Gastroesophageal sphincter (tissue), 4 donors: ENCODE measurements at regions not wholly inside any gene's neighbourhood (a gene's known extent, or its start where the extent isn't known, plus 50 kb on each side); places are given as distances from the start of the nearest gene placed in this dataset.
"Not testable (repeated sequence)": the region's sequence is repeated elsewhere in the genome, so short reads cannot be mapped to it uniquely, and the experiment has no call there.

ENCODE experiments used
- ATAC-seq: fragments of 150-250 bp; one replicate; pipeline ENCODE4 v1.9.1; 2016; ENCODE audit warnings: mild to moderate bottlenecking, moderate library complexity
- H3K27ac ChIP-seq, 4 donors: fragments of 200-600 bp; sonication (generic) in 3 of 4; 1 replicate in 3 of 4; 2 replicates in 1 of 4; pipeline ENCODE4 v1.5.1; 2016 to 2019
- H3K27me3 ChIP-seq: fragments of 200-600 bp; sonication (generic); one replicate; pipeline ENCODE4 v1.5.1; 2019
- H3K36me3 ChIP-seq, 2 donors: fragments of 200-600 bp; sonication (generic); one replicate each; pipeline ENCODE4 v1.5.1; 2019; ENCODE audit warnings: control low read depth in 1 of 2
- H3K4me1 ChIP-seq, 3 donors: fragments of 200-600 bp; sonication (generic); 1 replicate in 2 of 3; 2 replicates in 1 of 3; pipeline ENCODE4 v1.5.1; 2016 to 2019; ENCODE audit warnings: control low read depth in 2 of 3
- H3K4me3 ChIP-seq, 2 donors: fragments of 200-600 bp; sonication (generic); one replicate each; pipeline ENCODE4 v1.5.1; 2019; ENCODE audit warnings: mild to moderate bottlenecking in 1 of 2, moderate library complexity in 1 of 2
- H3K9me3 ChIP-seq, 3 donors: fragments of 200-600 bp; sonication (generic); one replicate each; pipeline ENCODE4 v1.5.1; 2017 to 2019; ENCODE audit warnings: control low read depth in 2 of 3
- CTCF ChIP-seq, 4 experiments: fragments of 200-600 bp in 2 of 4; fragments of 450-650 bp in 2 of 4; sonication (generic) in 1 of 4; IDR thresholded peaks; one replicate each; pipeline ENCODE4 v1.5.1; 2017 to 2019; ENCODE audit warnings: antibody characterized with exemption in 4 of 4, mild to moderate bottlenecking in 2 of 4, moderate library complexity in 2 of 4
- EP300 ChIP-seq: sonication (generic); formaldehyde crosslinking; IDR thresholded peaks from one replicate; pipeline ENCODE4 v1.6.1; 2017; ENCODE audit warnings: antibody characterized with exemption, mild to moderate bottlenecking
- POLR2A ChIP-seq, 2 donors: fragments of 450-650 bp; IDR thresholded peaks; one replicate each; pipeline ENCODE4 v1.6.1; 2017; ENCODE audit warnings: antibody characterized with exemption in 2 of 2, mild to moderate bottlenecking in 2 of 2, moderate library complexity in 1 of 2
- POLR2AphosphoS5 ChIP-seq: sonication (generic); formaldehyde crosslinking; IDR thresholded peaks from one replicate; pipeline ENCODE4 v1.6.1; 2017; ENCODE audit warnings: antibody characterized with exemption
- whole genome bisulfite sequencing, 2 donors: methylation state at CpG; one replicate each; pipeline ENCODE4 v1.1.5; 2018; ENCODE audit warnings: low coverage in 1 of 2; 5-methylcytosine and 5-hydroxymethylcytosine counted together

GRCh38 chr4:77504407-77504806, 101.2 kb upstream of the CXCL13 start:
- H3K27me3 ChIP-seq = no peaks in the 10 kb centered on the region
- no peak for ATAC-seq
- TF ChIP-seq EP300 (no peak), POLR2A (IDR thresholded peaks at IDR 0.05) (no peak), POLR2AphosphoS5 (no peak), CTCF (IDR thresholded peaks at IDR 0.05) (no peak)

GRCh38 chr4:77505275-77505957, 100.2 kb upstream of the CXCL13 start:
- Histone ChIP-seq H3K27me3 (no peaks in the 10 kb centered on the region), H3K9me3 (no peaks in the 10 kb centered on the region), H3K4me1 (no peaks in the 10 kb centered on the region), H3K27ac (no peak overlapping the region), H3K36me3 (no peaks in the 10 kb centered on the region), H3K4me3 (no peak overlapping the region)
- 94 to 100% methylated on average over 1 to 4 of the region's 4 CpGs for WGBS, 2 donors
- no peak for ATAC-seq
- TF ChIP-seq CTCF (IDR thresholded peaks at IDR 0.05) (no peak), POLR2AphosphoS5 (no peak), POLR2A (IDR thresholded peaks at IDR 0.05) (no peak), EP300 (no peak)

More at GRCh38 chr4:77504407-77504806, 101.2 kb upstream of the CXCL13 start:
- H3K36me3 ChIP-seq = no peaks in the 10 kb centered on the region
- no peaks in the 10 kb centered on the region for H3K9me3 ChIP-seq
- WGBS, 2 donors = 62 to 66% methylated on average over 2 of the region's 2 CpGs
- no peak overlapping the region for H3K4me3 ChIP-seq
- H3K27ac ChIP-seq = no peak overlapping the region
- H3K4me1 ChIP-seq = no peaks in the 10 kb centered on the region

- TF ChIP-seq POLR2A (IDR thresholded peaks at IDR 0.05) (no peak), POLR2AphosphoS5 (no peak), EP300 (no peak), CTCF (IDR thresholded peaks at IDR 0.05) (no peak)
- H3K27me3 ChIP-seq = no peaks in the 10 kb centered on the region
- no peak overlapping the region for H3K27ac ChIP-seq
- H3K4me1 ChIP-seq = no peaks in the 10 kb centered on the region
- no peak for ATAC-seq
- 80% methylated on average over 1 of the region's 2 CpGs; no CpG with 5 or more reads in 1 of the 2 donors for WGBS, 2 donors
- H3K9me3 ChIP-seq = no peaks in the 10 kb centered on the region
- H3K4me3 ChIP-seq = no peak overlapping the region
- H3K36me3 ChIP-seq = no peaks in the 10 kb centered on the region
These were observed 99.7 kb upstream of the CXCL13 start for GRCh38 chr4:77505958-77506319.

- Histone ChIP-seq H3K4me3 (no peak overlapping the region), H3K27ac (no peak overlapping the region), H3K36me3 (no peaks in the 10 kb centered on the region), H3K27me3 (no peaks in the 10 kb centered on the region), H3K4me1 (no peaks in the 10 kb centered on the region), H3K9me3 (no peaks in the 10 kb centered on the region)
- TF ChIP-seq EP300 (no peak), CTCF (IDR thresholded peaks at IDR 0.05) (no peak)
- no peak for ATAC-seq
- 37 to 78% methylated on average over 2 to 3 of the region's 6 CpGs for WGBS, 2 donors
These were observed 95.3 kb upstream of the CXCL13 start for GRCh38 chr4:77510367-77510766.

GRCh38 chr4:77525538-77525937, 80.1 kb upstream of the CXCL13 start:
- Histone ChIP-seq H3K27ac (no peak overlapping the region), H3K27me3 (peaks cover 9% of the 10 kb centered on the region), H3K9me3 (peaks cover 0 to 15% (median 0%) of the 10 kb centered on the region in 3 donors), H3K4me1 (no peaks in the 10 kb centered on the region), H3K36me3 (no peaks in the 10 kb centered on the region), H3K4me3 (no peak overlapping the region)
- WGBS, 2 donors = 85 to 90% methylated on average over 1 of the region's 1 CpG
- ATAC-seq = no peak
- TF ChIP-seq POLR2A (IDR thresholded peaks at IDR 0.05) (no peak), CTCF (IDR thresholded peaks at IDR 0.05) (no peak), EP300 (no peak), POLR2AphosphoS5 (no peak)

- H3K9me3 ChIP-seq = peaks cover 0 to 15% (median 0%) of the 10 kb centered on the region in 3 donors
- H3K4me1 ChIP-seq, H3K36me3 ChIP-seq, H3K4me3 ChIP-seq, H3K27me3 ChIP-seq, ATAC-seq, H3K27ac ChIP-seq: not testable (repeated sequence)
- WGBS, 2 donors = 93 to 100% methylated on average over 2 to 3 of the region's 3 CpGs
These were observed 77.7 kb upstream of the CXCL13 start for GRCh38 chr4:77527900-77528299.
